HL-60 (cell line): ENCODE measurements at regions not wholly inside any gene's neighbourhood (a gene's known extent, or its start where the extent isn't known, plus 50 kb on each side); places are given as distances from the start of the nearest gene placed in this dataset.

Source experiments
- CTCF ChIP-seq: IDR thresholded peaks from one replicate; pipeline ENCODE4 v1.5.1; 2011; ENCODE audit warnings: low read length, control low read depth, inconsistent platforms; ENCODE audit not compliant: insufficient read depth
- GABPA ChIP-seq: IDR thresholded peaks from 2 replicates; pipeline ENCODE4 v1.6.1; 2012; ENCODE audit warnings: low read depth
- POLR2AphosphoS5 ChIP-seq: IDR thresholded peaks from 2 replicates; pipeline ENCODE4 v1.6.1; 2012; ENCODE audit warnings: low read depth
- REST ChIP-seq: IDR thresholded peaks from 2 replicates; pipeline ENCODE4 v1.6.1; 2012; ENCODE audit warnings: low read depth; ENCODE audit not compliant: insufficient replicate concordance

- TF ChIP-seq CTCF (no peak), POLR2AphosphoS5 (no peak), REST (no peak), GABPA (no peak)
These were observed 329.1 kb downstream of the LRRIQ3 start for GRCh38 chr1:73868810-73869336.
